DMS 273 (cell line): ENCODE measurements at regions not wholly inside any gene's neighbourhood (a gene's known extent, or its start where the extent isn't known, plus 50 kb on each side); places are given as distances from the start of the nearest gene placed in this dataset.

Experiments
- DNase-seq: peaks from one replicate; lab custom pipeline; 2025; ENCODE audit not compliant: unreplicated experiment; lab: John Stamatoyannopoulos, UW

DNA sequence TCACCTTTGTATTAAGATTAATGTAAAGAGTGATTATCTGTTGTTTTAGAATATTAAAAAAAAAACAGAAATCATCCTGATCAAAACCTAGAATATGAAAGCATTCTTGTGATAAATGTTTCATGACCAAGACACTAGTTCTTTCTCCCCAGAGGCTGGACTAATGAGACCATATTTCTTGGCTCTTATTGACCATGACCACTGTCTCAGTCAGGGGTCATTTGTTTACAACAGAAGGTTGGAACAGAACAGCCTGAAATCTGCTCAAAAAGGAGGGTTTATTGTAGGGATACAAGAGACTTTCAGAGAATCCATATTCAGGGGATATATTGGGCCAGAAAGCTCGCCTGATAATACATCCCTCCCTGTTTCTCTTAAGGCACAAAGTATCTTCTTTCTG lies 87.7 kb downstream of the TMEM30B start:
- no peak for DNase-seq

DNA sequence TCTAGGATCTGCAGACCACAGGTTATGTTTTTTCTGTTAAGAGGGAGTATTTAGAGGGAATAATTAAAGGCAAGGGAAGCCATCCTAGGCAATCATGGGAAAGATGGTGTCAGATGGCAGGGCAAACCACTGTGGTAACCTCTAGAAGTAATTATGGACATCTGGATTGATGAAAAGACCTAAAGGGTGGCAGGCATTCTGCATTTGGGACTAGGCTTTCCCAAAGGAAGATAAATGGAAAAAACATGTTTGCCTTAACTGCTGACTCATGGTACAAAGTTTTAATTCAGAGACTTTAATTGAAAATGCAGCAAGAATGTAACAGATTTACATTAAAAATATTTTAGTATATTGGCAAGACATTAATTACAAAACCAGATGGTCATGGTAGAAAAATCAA lies 88.1 kb downstream of the TMEM30B start:
- DNase-seq = peak; percentile 59

DNA sequence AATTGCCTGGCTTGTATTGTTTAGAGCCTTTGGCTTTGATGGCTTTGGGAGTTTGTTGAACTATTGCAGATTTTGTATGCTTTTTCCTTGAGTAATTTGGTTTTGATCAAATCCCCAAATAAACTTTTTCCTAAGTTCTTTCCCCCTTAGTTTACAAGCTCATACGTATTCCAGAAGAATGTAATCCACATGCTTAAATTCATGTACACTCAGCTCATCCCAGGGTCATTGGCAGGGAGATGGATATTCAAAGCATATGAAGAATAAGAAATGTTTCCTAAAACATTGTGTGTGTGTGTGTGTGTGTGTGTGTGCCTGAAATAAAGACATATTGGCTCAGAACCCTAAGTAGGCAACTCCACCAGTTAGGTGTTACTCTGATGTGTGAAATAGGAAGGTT lies 89.4 kb downstream of the TMEM30B start:
- DNase-seq = no peak

DNA sequence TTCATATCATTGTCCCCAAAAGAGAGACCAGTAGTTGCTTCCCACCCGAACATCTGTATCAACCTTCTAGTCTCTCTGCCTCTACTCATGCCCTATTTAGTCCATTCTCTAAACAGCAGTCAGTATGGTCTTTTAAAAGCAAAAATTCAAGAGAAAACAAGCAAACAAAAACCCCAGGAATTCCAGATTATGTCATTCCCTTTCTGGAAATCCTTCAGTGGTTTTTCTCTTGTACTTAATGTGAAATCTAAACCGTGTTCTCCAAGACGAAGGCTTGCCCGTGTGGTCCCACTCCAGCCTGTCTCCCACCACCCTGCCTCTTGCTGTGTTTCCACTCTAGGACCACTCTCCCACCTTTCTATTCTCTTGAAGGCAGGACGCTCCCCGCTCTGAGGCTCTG lies 90.8 kb downstream of the TMEM30B start:
- no peak for DNase-seq

DNA sequence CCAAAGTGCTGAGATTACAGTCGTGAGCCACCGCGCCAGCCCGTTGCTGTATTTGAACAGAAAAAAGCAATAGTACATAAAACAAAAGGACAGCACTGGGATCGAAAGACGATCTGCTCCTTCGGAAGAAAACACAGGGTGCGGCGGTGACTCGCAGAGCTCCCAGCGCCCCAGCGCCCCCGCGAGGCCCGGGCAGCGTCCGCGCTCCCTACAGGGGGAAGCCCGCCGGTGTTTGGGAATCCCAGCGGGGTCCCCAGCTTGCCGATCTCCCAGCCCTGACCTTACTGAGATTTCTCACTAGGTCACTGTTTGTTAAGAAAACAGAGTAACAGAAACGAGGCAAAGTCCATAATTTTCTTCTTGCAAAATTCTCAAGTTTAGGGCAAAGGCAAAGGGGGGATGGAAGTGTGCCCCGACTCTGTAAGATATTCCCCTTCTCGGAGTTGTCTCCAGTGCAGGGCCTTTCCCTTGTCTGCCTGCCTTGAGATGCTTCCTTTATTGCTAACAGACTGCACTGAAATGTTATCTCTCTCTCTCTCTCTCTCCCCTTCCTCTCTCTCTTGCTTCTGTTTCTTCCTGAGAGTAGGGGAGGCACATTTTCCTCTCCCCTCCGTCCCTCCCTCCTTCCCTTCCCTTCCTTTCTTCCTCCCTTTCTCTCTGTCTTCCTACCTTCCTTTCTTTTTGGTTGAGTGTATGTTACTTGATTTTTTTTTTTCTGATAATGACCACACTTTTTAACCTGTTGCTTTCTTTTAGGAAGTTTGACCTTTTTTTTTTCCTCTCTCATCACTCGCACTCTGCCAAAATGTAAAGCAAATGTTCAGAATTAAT lies 91.9 kb downstream of the TMEM30B start:
- peak; percentile 41 for DNase-seq

DNA sequence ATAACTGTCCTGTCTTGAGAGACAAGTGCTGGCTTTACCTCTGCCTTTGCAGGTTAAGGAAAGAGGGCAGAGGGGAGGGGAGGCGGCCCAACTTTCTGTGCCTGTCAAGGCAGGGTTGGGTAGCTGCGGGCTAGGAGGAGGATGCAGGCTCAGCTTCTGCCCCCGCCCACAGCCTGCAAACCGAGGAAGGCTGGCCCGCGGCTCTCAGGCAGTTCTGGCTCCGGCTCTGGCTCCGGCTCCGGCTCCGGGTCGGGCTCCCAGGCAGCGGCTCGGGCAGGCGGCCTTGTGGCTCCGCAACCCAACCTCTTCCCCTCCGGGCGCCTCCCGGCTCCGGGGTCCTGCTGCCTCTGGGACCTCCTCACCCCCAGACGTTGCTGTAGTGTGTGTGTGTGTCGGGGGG lies 92.9 kb downstream of the TMEM30B start:
- no peak for DNase-seq

DNA sequence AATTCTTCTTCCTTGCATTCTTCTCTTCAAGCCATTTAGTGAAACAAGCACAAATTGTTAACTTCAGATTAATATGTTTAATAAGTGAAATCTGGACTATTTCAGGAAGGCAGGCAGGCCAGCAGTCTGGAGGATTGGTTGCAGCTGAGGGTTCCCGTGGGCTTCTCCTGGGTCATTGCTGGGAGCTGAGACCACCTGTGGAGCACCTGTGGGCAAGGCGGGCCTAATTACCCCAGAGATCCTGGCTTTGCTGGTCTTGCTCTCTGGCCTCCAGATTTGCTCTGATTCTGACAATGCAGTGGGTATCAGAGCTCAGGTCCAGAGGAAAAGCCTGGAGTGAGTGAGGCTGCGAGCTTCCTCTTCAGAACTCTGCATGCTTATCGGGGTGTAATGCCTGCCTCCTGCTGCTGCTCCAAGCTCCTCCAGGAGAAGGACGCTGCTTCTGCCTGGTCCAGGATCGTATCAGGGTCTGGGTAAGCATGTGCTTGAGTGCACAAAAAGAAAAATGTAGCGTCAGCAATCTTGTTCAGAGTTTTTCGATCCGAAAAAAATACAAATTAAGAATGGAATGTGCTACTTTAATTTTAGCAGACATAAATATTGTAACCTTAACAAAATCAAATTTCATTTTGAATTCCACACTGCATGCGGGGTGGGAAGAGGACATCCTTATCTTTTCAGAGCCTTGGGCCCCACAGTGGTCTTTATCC lies 93.8 kb downstream of the TMEM30B start:
- DNase-seq = no peak

DNA sequence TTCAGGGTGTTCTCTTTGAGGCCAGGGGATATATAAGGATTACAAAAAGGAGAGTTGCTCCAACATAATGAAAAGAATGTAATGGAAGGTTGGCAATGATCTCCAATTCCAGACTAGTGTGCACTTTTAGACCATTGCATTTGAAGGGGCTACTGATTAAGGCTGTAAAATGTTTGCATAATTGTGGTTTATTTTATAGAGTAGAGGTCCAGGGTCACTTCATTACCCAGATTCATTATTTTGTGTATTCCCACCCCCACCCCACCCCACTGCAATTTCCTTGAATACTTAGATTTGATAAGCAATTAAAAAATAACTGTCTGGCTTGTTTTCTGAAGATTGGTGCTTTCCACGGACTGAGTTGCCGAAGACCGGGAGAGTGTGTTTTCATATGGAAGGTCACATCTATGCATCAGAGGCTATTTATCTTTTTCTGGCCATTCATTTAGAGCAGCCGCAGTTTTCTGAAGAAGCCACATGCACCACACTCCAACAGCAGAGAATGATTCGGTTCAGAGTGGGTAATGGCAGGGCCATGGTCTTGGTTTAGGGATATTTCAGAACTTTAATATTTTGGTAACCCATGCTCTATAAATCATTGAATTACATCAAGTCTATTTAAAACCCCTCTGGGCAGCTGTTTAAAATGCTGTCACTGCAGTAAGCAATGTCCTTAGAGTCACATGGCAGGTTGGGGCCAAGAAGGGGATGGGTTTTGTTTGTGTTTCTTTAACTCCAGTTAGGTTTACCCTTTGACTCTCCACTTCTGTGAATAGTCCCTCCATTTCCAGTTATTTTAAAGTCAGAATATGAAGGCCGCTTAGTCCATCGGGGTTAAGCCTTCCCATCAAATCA lies 94.6 kb downstream of the TMEM30B start:
- no peak for DNase-seq

DNA sequence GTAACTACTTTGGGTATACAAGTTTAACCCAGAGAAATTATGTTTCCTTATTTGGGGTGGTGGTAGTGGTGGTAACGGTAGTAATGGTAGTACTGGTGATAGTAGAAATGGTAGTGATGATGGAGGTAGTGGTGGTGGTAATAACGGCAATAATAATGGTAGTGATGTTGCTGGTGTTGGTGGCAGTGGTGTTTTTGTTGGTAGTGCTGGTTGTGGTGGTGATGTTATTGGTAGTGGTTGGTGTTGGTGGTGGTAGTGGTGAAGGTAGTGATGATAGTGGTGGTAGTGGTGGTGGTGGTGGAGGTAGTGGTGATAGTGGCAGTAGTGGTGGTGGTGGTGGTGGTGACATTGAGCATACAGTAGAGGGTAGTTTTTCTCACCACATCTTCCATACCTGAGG lies 95.6 kb downstream of the TMEM30B start:
- DNase-seq = no peak

DNA sequence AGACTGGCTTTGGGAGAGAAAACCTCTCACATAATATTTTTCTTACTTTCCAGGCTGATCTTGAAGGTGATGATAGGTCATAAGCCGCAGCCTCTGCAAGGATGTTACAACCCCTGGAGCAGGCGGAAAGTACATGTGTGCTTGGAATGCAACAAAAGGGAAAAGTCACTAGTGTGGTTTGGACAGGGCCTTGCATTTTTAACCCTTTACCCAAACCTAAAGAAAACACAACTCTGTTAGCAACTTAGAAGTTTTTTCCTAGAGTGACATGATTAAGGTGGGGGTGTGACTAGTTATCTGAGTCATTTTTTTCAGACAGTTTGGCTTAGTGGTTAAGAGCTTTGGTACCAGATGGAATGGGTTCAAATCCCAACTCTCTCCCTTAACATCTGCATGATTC lies 97.0 kb downstream of the TMEM30B start:
- no peak for DNase-seq

DNA sequence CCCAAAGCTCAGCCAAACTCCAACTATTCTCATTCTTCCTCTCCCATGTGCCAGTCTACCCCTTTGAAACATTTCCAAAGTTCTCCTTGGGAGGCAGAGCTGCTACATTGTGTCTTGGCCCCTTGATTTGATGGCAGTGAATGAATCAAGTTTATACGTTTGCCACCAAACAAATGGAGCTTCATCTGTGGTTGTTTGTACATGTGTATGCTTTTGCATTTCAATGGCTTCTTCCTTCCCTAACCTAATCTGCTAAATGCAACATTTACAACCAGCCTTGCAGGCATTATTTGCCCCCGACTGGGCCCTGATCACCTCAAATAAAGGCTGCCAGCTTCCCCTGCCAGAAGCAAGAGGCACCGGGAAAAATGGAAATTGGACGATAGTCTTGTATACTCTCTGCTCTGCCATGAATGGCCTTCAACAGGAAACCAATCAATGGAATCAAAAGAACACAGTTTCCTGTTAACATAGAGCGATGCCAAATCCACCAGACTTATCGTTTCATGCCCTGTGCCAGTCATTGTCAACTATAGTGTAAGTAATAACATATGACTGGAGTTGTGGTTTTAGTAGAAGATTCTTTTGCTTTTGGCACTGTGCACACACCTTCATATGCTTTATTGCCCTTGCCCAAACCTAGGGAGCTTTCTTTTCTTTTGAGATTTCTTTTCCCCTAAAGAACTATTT lies 97.8 kb downstream of the TMEM30B start:
- DNase-seq = no peak

DNA sequence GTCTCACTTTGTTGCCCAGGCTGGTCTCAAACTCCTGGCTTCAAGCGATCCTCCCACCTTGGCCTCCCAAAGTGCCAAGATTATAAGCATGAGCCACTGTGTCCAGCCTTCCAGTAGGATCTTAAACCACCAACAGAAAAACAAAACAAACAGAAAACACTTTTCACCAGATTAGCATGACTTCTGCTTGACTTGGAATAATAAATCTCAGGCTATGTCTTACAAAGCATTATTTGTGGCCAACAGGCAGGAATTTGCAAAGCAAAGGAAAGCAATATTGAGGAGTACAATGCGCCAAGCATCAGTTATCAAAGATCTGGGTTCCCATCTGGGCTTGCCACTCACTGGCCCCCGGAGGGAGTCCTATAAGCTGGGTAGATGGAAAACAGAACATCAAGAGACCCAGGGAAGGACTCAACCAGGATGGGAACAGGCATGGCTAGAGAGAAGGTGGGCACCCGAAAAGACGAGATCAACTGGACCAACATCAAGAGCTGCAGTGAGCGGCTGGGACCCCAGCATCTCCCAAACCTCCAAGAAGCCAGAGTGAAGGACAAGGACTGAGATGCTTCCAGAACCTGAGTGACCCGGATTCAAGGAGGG lies 101.2 kb downstream of the TMEM30B start:
- no peak for DNase-seq

DNA sequence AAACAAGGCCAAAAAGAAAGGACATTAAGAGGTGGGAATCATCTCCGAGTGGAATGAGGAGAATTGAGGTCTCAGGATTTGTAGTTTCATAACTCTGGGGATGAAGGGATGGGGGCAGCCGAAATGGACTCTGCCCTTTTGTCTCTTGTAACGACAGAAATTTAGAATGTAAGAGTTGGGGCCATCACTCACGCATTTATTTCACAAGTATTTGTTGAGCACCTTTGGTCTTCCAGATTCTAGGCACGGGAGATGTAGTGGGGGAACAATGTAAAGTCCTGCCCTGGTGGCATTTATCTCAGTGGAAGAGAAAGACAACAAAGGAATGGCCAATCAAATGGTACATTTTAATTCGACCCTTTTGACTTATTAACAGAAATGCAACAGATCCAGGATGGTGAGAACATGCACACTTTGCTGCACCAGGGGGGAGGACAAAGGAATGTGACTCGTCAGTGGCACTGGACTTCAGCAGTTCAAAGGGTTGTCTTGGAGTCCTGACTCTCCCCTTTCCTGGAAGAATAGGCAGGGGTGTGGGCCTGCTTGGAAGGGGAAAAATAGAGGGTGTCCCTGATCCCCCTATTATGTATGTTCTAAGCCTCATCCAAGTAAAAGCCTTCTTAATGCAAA lies 102.0 kb downstream of the TMEM30B start:
- DNase-seq = no peak

DNA sequence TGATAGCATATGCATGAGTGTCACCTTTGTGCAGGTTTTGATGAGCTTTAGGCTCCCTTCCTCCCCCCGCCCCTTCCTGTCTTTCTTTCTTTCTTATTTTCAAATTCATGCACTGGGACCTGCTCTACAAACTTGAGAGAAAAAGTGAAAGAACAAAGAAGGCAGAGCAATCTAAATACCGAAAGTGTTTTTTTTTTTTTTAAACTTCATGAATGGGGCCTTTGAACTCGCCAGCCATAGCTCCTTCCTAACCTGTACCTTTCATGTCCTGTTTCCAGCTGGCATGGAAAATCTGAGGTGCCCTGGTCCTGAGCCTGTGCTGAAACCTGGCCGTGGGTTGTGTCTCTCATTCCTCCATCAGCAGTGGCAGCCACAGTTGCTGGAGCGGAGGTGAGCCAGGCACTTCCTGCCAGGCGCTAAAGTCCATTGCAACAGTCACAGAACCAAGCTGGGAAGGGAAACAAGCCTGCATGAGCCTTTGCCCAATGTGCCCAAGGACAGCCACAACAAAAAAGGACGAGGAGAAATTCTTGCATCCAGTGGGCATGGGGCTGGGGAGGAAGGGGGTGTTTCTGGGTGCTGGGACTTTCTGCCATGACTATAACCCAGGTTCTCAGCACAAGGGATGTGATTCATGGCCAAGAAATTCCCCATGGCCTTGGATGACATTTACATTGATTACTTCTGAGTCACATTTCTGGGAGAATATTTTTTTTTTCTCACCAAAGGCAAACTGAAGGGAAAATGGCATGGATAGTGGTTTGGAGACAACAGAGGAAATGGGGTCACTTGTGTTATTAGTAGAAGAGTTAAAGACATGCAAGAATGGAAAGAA lies 102.7 kb downstream of the TMEM30B start:
- no peak for DNase-seq

DNA sequence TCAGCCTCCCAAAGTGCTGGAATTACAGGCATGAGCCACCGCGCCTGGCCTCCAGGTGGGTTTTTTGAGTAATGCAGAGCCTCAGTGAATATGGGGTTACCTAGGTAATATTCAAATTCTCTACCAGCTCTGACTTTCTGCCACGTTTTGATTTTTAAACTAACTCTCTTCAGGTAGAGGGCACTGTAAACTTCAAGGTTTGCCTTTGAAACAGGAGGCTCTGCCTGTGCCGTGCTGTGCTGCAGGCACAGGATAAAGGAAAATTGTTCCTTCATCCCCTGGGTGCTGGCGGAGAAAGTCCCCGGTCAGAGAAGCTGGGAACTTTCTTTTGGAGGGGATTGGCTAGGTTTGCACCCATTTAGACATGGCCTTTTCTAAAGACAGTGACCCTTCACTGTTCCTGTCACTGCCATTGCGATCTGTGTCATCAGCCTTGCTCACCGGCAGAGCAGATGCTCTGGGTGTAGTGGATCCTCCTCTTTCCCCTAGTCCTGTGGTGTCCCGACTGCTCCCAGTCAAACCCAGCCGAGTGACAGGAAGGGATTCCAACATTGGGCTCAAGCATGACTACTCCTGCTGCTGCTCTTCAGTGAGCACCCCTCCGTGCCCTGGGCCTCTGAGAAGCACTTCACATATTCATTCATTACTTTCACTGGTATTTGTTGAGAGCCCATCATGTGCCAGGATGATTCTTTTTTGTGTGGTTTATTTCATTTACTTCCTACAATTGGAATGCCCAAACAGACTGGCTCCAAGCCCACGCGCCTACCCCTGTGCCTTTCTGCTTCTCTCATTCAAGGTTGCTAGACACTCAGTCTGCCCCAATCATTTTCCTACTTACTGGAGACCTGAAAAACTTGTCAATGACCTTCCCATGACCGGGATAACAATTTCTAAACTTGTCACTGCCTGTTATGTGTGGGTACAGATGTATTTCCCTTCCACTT lies 103.6 kb downstream of the TMEM30B start:
- DNase-seq = no peak

DNA sequence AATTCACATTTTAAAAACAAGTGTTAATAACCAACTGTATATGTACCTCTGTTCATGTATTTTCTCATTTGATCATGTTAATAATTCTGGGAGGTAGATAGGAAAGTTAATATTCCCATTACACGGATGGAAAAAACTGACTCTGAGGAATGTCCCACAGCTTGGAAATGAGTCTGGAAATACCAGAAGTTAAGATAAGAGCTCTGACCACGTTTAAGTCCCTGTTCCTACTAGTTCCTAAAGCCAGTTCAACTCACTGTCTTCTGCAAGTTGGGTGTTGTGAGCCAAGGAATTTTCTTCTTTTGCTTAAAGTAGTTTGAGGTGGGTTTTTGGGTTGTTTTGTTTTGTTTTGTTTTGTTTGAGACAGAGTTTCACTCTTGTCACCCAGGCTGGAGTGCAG lies 104.5 kb downstream of the TMEM30B start:
- no peak for DNase-seq

DNA sequence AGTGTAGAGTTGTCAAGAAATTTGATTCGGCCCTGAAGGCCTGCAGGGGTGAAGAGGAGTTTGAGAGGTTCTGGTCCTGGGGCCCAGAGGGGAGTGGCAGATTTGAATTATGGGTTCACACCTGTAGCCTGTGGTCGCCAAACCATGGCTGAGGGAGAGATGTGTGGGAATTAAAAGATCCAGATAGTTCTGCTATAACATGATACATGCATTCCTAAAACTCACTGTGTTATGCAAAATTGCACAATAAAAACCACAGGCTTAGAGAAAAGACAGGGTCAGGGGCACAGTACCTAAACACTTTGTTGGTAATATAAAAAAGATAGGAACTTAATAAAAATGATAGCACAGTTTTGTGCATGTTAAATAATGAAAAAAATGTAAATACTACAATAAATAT lies 106.2 kb downstream of the TMEM30B start:
- DNase-seq = no peak

DNA sequence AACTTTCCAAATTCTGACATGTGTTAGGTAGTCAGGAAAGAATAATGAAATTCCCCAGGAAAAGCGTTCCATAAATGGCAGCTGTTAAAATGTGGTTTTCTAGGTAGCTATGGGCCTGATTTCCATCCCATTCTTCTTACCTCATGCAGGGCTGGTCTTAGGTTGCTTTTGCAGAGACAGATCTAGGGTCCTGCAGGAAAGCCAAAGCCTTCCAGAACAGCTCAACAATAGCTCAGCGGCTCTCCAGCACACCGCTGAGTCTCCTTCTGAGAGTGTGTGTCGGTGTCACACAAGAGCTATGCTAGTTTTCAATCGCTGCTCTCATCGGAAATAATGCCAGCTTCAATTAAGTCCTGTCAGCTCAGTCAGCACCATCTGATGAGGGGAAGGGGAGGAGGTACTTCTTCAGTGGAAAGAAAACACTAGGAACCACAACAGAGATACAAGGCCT lies 106.7 kb downstream of the TMEM30B start:
- no peak for DNase-seq
